C4-2B (cell line): ENCODE measurements at regions not wholly inside any gene's neighbourhood (a gene's known extent, or its start where the extent isn't known, plus 50 kb on each side); places are given as distances from the start of the nearest gene placed in this dataset.
"Not testable (repeated sequence)": the region's sequence is repeated elsewhere in the genome, so short reads cannot be mapped to it uniquely, and the experiment has no call there.

Experiments used
- ZFX ChIP-seq: fragments of 450-650 bp; IDR thresholded peaks from 2 replicates; pipeline ENCODE4 v1.6.1; 2017
- TF ChIP-seq, protein P1 (sequence below): fragments of 450-650 bp; conservative IDR thresholded peaks from 2 replicates; pipeline ENCODE4 v1.5.1; 2017; ENCODE audit warnings: mild to moderate bottlenecking

DNA sequence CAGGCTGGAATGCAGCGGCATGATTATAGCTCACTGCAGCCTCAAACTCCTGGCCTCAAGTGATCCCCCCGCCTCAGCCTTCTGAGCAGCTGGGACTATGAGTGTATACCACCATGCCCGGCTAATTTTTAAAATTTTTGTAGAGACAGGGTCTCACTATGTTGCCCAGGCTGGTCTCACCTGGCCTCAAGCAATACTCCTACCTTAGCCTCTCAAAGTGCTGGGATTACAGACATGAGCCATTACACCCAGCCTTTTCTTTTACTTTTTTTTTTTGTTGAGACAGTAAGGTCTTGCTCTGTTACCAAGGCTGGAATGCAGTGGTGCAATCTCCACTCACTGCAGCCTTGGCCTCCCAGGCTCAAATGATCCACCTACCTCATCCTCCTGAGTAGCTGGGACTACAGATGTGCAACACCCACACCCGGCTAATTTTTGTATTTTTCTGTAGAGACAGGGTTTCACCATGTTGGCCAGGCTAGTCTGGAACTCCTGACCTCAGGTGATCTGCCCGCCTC lies 155.5 kb downstream of the IGLL1 start:
- TF ChIP-seq, protein P1, sequence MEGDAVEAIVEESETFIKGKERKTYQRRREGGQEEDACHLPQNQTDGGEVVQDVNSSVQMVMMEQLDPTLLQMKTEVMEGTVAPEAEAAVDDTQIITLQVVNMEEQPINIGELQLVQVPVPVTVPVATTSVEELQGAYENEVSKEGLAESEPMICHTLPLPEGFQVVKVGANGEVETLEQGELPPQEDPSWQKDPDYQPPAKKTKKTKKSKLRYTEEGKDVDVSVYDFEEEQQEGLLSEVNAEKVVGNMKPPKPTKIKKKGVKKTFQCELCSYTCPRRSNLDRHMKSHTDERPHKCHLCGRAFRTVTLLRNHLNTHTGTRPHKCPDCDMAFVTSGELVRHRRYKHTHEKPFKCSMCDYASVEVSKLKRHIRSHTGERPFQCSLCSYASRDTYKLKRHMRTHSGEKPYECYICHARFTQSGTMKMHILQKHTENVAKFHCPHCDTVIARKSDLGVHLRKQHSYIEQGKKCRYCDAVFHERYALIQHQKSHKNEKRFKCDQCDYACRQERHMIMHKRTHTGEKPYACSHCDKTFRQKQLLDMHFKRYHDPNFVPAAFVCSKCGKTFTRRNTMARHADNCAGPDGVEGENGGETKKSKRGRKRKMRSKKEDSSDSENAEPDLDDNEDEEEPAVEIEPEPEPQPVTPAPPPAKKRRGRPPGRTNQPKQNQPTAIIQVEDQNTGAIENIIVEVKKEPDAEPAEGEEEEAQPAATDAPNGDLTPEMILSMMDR, result not testable (repeated sequence)
- not testable (repeated sequence) for TF ChIP-seq ZFX
